D721Med (cell line): ENCODE measurements at regions not wholly inside any gene's neighbourhood (a gene's known extent, or its start where the extent isn't known, plus 50 kb on each side); places are given as distances from the start of the nearest gene placed in this dataset.

ENCODE experiments used
- DNase-seq: peaks from one replicate; pipeline ENCODE4 v3.0.0; 2011; ENCODE audit warnings: low spot score; ENCODE audit not compliant: insufficient read length
- FAIRE-seq: peaks from 2 replicates; lab custom pipeline; 2011; peaks lifted over from hg19 to GRCh38; lab: Jason Lieb, UNC
- CTCF ChIP-seq: IDR thresholded peaks from 2 replicates; pipeline ENCODE4 v1.5.1; 2012; ENCODE audit warnings: mild to moderate bottlenecking, control low read depth; ENCODE audit not compliant: insufficient read depth; ENCODE audit errors: missing control alignments

DNA sequence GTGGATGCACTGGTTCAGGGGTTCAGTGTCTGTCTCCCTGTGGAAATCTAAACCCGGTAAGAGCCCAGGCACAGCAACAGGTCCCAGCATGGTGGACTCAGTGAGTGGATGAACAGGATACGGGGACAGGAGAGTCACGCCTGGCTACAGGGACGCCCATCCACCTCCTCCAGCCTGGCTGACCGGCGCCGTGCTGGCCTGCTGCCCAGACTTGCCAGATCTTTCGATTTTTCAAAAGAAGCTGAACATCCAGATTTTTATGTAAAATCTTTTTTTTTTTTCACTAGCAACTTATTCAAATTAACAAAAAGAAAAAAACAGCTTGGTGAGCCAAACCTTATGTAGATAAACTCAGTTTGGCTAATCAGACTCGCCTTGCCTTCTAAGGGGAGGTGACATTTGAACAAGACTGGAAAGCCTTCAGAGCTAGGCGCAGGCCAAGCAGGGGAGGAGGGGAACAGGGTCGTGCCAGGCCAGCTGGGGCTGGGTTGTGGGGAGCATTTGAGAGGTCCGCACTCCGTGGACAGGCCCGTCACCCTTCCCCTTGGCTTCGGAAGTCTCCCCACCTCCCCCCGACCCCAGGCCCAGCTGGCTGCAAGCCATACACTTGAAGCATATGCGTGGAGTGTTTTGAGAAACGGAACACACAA, 87.8 kb upstream of the NCOR2 start:
- no peak for FAIRE-seq

DNA sequence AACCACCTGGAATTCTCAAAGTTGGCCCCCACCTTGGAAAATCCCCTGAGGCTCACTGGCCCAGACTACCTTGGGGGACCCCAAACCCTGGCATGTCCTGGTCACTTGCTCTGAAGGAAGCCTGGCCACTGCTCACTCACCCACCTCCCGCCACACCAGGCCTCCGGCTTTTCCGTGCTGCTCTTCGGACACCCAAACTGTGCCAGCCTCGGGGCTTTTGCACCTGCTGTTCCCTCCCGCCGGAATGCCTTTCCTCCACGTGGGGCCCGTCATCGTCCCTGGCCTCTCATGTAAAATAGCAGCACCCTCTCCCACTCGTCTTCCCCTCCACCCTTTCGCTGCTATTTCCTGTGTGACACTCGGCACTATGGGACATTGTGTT, 87.2 kb upstream of the NCOR2 start:
- DNase-seq (no peak), FAIRE-seq (no peak)
- no peak for TF ChIP-seq CTCF

More for the DNA sequence above, 87.8 kb upstream of the NCOR2 start:
- no peak for TF ChIP-seq CTCF
- no peak for DNase-seq

DNA sequence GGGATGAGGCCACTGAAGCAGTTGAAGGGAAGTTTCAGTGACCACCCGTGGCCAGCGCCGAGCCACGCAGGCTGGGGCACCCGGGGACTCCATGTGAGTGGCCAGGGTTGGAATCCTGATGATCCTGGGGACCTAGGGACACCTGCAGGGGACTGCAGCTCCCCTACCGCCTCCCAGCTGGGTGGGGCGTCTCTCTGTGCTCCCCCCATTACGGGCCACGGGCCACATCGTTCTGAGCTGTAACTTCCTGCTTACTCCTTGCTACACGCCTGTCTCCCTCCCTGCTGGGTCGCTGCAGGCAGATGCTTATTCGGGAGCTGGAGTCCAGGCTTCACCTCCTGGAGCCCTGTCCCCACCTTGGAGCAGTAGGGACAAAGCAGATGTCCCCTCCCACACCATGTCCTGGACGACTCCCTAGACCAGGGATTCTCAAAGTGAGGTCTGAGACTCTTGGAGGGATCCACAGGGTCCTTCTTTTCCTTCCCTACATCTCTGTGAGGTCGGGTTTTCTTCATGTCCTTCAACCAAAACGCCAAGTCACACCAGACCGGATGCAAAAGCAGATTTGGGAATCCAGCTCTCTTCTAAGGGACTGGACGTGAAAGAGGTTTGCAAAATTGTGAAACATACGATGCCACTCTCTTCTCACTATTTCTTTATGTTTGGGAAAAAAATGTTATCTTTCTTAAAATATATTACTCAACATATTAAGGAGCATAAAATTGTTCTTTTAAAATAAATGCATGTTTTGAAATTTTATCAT, 85.9 kb upstream of the NCOR2 start:
- DNase-seq (no peak), FAIRE-seq (no peak)
- no peak for TF ChIP-seq CTCF

- FAIRE-seq (no peak), DNase-seq (no peak)
Measured at GRCh38 chr12:124652661-124653060, 85.2 kb upstream of the NCOR2 start.

DNA sequence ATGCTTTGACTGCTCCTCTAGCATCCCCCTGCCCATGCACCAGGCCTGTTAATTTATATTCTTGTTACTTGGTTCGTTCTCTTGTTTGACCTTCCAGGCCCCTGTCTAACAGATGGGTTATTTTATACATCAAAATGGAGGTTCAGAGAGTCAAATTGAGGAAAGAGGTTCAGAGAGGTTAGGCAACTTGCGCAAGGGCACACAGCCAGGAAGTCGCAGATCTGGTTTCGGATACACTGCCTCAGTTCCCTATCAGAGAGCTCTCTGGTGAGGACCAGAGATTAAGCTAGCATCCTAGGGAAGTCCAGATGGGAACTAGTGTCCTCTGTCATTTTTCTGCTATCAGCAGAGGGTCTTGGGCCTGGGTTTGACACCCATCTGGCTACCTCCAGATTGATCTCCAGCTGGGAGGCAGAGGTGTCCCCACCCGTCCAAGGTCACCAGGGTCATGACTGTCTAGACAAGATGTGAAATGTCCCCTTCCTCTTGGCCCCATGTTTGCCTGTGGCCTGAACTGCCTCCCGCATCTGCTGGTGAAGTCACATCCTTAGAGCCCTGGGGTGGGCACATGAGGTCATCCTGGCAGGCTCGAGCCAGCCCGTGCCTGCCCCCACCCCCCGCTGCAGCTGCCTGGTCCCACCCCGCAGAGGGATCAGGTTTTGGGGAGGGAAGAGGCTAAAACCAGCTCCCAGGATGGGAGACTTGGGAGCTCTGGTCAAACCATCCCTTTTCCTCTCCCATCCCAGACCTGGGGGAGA, 84.3 kb upstream of the NCOR2 start:
- no peak for FAIRE-seq
- DNase-seq, result no peak
- no peak for TF ChIP-seq CTCF

More at GRCh38 chr12:124652661-124653060, 85.2 kb upstream of the NCOR2 start:
- no peak for TF ChIP-seq CTCF

GRCh38 chr12:124650912-124651311, 83.5 kb upstream of the NCOR2 start:
- DNase-seq, result no peak
- TF ChIP-seq CTCF, result no peak
- FAIRE-seq, result no peak
